WI38 (cell line): ENCODE measurements at regions not wholly inside any gene's neighbourhood (a gene's known extent, or its start where the extent isn't known, plus 50 kb on each side); places are given as distances from the start of the nearest gene placed in this dataset.

Source experiments
- H3K4me3 ChIP-seq: 2 replicates; pipeline ENCODE4 v1.5.1; 2011; ENCODE audit warnings: low read depth, mild to moderate bottlenecking, control low read depth, low read length
- TF ChIP-seq, protein P1 (sequence below): IDR thresholded peaks from 2 replicates; pipeline ENCODE4 v1.5.1; 2012; ENCODE audit warnings: low read depth, mild to moderate bottlenecking, control low read depth, low read length

DNA sequence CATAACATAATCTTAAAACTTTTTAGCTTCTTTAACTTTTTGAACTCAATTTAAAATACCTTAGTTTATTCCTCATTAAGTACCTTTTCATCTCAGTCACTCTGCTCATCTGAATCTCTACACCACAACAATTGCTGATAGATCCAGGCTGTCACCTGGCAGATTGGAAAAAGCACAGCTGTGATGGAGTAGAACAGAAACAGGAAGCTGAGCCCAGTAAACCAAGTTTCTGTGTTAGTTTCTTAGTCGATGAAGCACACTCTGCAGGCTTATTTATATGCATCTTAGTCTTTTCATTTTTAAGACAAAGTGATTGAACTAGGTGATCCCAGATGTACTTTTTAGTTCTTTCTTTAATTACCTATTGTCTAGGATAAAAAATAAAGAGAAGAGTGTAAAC lies 1398.0 kb upstream of the ALCAM start:
- TF ChIP-seq, protein P1, sequence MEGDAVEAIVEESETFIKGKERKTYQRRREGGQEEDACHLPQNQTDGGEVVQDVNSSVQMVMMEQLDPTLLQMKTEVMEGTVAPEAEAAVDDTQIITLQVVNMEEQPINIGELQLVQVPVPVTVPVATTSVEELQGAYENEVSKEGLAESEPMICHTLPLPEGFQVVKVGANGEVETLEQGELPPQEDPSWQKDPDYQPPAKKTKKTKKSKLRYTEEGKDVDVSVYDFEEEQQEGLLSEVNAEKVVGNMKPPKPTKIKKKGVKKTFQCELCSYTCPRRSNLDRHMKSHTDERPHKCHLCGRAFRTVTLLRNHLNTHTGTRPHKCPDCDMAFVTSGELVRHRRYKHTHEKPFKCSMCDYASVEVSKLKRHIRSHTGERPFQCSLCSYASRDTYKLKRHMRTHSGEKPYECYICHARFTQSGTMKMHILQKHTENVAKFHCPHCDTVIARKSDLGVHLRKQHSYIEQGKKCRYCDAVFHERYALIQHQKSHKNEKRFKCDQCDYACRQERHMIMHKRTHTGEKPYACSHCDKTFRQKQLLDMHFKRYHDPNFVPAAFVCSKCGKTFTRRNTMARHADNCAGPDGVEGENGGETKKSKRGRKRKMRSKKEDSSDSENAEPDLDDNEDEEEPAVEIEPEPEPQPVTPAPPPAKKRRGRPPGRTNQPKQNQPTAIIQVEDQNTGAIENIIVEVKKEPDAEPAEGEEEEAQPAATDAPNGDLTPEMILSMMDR: no peak
- H3K4me3 ChIP-seq: no peak overlapping the region

DNA sequence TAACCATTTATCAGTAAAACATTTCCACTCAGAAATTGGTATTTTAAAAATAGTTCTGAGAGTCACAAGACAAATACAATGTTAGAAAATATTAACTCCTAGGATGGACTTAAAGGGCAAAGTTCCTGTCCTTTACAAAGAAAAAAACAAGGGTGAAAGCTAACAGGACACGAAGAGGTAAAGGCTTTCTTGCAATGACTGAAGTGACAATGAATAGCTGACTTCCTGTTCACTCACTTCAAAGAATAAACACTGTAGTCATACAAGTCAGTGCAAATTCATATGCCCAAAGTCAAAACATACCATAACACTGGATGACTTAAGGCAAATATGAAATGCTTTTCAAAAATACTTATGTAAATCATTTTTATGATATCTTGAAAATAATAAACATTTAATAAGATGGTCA lies 1389.8 kb upstream of the ALCAM start:
- no peak overlapping the region for H3K4me3 ChIP-seq
- TF ChIP-seq, protein P1: no peak

DNA sequence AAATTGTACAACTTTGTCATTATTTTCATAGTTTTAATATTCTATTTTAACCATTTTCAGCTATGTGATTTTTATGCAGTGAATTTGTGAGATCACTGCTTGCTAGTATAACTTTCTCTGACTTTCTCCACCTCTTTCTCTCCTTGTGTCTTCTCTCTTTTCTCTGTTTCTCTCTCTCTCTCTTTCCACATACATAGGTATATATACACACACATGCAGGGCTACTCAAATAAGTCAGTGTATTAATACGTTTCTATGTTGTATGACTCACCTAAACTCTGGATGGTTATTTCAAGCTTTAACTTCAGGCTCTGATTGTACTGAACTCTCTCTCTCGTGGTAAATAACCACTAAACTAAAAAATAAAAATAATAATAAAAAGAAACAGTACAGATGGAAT lies 1389.3 kb upstream of the ALCAM start:
- no peak overlapping the region for H3K4me3 ChIP-seq
- TF ChIP-seq, protein P1: no peak

DNA sequence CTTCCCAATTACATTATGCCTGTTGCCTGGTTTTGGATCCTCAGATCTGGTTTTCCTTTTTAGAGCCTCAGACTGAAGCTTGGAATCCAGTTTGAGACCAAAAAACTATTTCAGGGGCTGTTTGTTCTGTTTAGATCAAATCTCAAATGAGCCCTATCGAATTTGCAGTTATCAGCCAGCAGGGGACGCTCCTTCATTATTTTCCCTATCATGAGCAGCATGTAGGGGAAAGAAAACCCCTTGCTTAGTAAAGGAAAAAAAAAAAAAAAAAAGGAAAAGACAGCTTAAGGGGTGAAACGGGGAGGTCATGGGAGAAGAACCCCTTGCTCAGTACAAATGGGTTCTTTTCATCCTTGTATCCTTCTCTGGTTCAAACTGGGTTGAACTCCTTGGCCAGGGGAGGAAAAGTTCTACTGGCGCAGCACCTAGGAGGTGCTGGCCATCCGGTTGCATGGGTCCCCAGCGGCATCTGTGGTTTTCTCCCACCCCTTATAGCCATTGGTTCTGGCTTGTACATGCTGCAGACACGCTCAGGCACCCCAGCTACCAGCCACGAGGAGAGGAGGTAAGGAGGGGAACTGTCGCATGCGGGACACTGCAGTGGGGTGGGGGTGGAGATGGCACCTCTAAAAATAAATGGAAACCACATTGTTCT lies 1375.1 kb upstream of the ALCAM start:
- TF ChIP-seq, protein P1: no peak
- H3K4me3 ChIP-seq: no peak overlapping the region

DNA sequence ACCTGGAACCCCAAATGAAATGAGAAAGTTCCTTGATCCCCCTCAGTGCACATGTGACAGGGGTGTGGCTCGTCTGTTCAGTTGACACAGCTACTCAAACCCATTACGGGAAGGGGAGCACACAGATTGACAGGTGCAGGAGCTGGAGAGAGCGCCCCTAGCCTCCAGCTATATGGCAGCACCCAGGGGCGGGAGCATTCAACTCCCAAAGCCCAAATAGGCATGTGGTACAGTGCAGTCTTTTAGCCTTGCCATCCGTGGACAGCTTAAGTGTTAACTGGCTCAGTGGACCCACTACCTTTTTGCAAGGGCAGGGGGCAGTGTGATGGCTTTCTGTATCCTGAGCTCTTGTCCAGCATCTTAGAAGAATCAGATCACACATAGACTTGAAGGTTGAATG lies 1374.2 kb upstream of the ALCAM start:
- TF ChIP-seq, protein P1: no peak
- no peak overlapping the region for H3K4me3 ChIP-seq

DNA sequence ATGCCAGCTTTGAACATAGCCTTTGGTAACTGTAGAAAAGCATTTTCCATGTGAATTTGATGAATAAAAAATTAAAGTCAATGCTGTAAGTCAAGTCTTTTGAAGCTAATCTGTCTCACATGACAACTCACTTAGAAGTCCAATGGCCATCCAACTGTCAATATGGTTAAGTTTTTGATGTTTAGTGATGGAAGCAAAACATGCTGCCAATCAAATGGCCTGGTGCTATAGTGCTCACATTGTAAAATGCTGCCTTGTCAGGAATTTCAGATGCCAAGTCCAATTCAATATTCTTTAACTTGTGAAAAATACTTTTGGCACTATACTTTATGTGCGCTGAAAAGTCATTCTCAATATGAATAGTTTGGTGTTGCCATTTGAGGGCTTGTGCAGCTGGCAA lies 1361.8 kb upstream of the ALCAM start:
- TF ChIP-seq, protein P1: no peak
- H3K4me3 ChIP-seq: no peak overlapping the region

DNA sequence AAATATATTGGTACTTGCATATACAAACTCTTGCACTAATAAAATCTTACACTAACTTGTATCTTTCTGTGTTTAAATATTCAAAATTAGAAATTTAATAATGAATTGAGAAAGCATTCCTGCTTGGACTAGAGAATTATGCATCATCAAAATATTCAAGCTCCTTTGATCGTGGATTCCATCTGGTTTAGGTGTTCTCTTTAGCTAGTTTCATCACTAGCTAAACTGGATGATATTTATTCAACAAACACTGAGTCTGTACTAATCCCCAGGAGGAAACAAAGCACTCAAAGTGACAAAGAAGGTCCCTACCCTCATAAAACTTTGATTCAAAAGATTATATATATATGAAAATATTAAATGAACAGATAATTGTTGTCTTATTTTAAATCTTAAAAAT lies 1360.9 kb upstream of the ALCAM start:
- H3K4me3 ChIP-seq: no peak overlapping the region
- TF ChIP-seq, protein P1: no peak
